ENCODE measurements at regions not wholly inside any gene's neighbourhood (a gene's known extent, or its start where the extent isn't known, plus 50 kb on each side); places are given as distances from the start of the nearest gene placed in this dataset.

- peak; percentile 85 for DNase-seq
These were observed 345.0 kb downstream of the REEP3 start for GRCh38 chr10:63866075-63866746.

- DNase-seq = peak; percentile 47
These were observed 345.5 kb downstream of the REEP3 start for GRCh38 chr10:63866747-63867140.

GRCh38 chr10:63878428-63878827 lies 357.2 kb downstream of the REEP3 start:
- no peak for DNase-seq

- no peak for DNase-seq
These were observed 362.7 kb downstream of the REEP3 start for GRCh38 chr10:63883861-63884260.

GRCh38 chr10:63884426-63884825 lies 363.2 kb downstream of the REEP3 start:
- DNase-seq = no peak

GRCh38 chr10:63885156-63885555 lies 364.0 kb downstream of the REEP3 start:
- no peak for DNase-seq

- no peak for DNase-seq
These were observed 365.3 kb downstream of the REEP3 start for GRCh38 chr10:63886281-63887022.

GRCh38 chr10:63887023-63887589 lies 365.9 kb downstream of the REEP3 start:
- DNase-seq = no peak

GRCh38 chr10:63887600-63888370 lies 366.6 kb downstream of the REEP3 start:
- DNase-seq = no peak

GRCh38 chr10:63889803-63890202 lies 368.6 kb downstream of the REEP3 start:
- no peak for DNase-seq

GRCh38 chr10:63896992-63897391 lies 375.8 kb downstream of the REEP3 start:
- no peak for DNase-seq

GRCh38 chr10:63899673-63900300 lies 378.6 kb downstream of the REEP3 start:
- DNase-seq = peak; percentile 62

GRCh38 chr10:63901228-63901627 lies 380.0 kb downstream of the REEP3 start:
- peak; percentile 39 for DNase-seq

GRCh38 chr10:63901881-63902280 lies 380.7 kb downstream of the REEP3 start:
- no peak for DNase-seq

GRCh38 chr10:63910806-63911205 lies 389.6 kb downstream of the REEP3 start:
- DNase-seq = no peak

GRCh38 chr10:63915240-63915639 lies 394.0 kb downstream of the REEP3 start:
- DNase-seq = no peak

GRCh38 chr10:63917363-63917762 lies 396.2 kb downstream of the REEP3 start:
- no peak for DNase-seq

GRCh38 chr10:63919575-63920279 lies 398.5 kb downstream of the REEP3 start:
- peak; percentile 87 for DNase-seq

- peak; percentile 32 for DNase-seq
These were observed 399.7 kb downstream of the REEP3 start for GRCh38 chr10:63920926-63921325.

- no peak for DNase-seq
These were observed 400.8 kb downstream of the REEP3 start for GRCh38 chr10:63921908-63922467.

GRCh38 chr10:63922468-63923284 lies 401.5 kb downstream of the REEP3 start:
- DNase-seq = peak; percentile 24

Data from NCI-H82 (cell line).